ENCODE measurements at regions not wholly inside any gene's neighbourhood (a gene's known extent, or its start where the extent isn't known, plus 50 kb on each side); places are given as distances from the start of the nearest gene placed in this dataset.

DNA sequence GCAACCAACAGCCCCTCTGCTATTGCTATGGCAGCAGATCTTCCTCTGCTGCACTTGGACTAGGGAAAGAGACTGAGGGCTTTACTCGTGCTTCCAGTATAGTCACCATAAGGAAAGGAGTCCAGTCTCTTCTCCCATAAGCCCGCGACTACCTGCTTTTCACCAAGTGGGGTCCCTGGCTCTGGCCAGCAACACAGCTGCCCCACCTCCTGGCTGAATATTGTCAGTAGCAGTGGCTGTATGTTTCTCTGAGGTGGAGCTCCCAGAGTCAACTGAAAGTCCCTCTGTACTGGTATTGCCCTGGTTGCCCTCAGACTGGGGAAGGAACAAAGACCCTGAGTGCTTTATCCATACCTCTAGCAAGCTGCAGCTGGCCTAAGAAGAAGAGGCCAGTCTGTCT is 719.6 kb downstream of the SQOR start:
- no peak overlapping the region for H2AFZ ChIP-seq (ENCODE audit: low read depth, low read length)
- H3K14ac ChIP-seq (ENCODE audit: low read length in 2 of 2) = no peak overlapping the region
- H4K8ac ChIP-seq (ENCODE audit: low read length) = no peak overlapping the region
- H3K4ac ChIP-seq (ENCODE audit: low read depth in 1 of 2, low read length in 2 of 2) = no peak overlapping the region
- no peak overlapping the region for H3K23ac ChIP-seq (ENCODE audit: low read length in 2 of 2)
- no peak overlapping the region for H2BK12ac ChIP-seq (ENCODE audit: low read length in 2 of 2)
- peaks cover 18% of the 10 kb centered on the region for H3K9me3 ChIP-seq (ENCODE audit: control insufficient read depth, low read length)
- H2AK5ac ChIP-seq (ENCODE audit: low read length, severe bottlenecking) = no peak overlapping the region
- 95% methylated on average over 3 of the region's 3 CpGs for WGBS
- H3K18ac ChIP-seq (ENCODE audit: low read depth in 1 of 2, low read length in 2 of 2) = no peak overlapping the region
- no peak overlapping the region for H2BK15ac ChIP-seq (ENCODE audit: low read depth, poor library complexity, severe bottlenecking)
- H3K27ac ChIP-seq (ENCODE audit: low read length, poor library complexity, severe bottlenecking) = no peak overlapping the region
- DNase-seq = no peak
- no peak overlapping the region for H2BK120ac ChIP-seq (ENCODE audit: low read depth, low read length)
- no peaks in the 10 kb centered on the region for H3K4me1 ChIP-seq (ENCODE audit: control insufficient read depth, insufficient read depth, low read depth, low read length)
- no peak overlapping the region for H3K4me3 ChIP-seq (ENCODE audit: insufficient read depth in 1 of 2, low read depth in 1 of 2, low read length in 2 of 2)
- H3K4me2 ChIP-seq (ENCODE audit: low read length, poor library complexity, severe bottlenecking) = no peak overlapping the region
- H3K36me3 ChIP-seq (ENCODE audit: control insufficient read depth in 1 of 2, insufficient read depth in 2 of 2, low read depth in 1 of 2, low read length in 2 of 2) = no peaks in the 10 kb centered on the region
- no peak overlapping the region for H2BK5ac ChIP-seq (ENCODE audit: low read depth, low read length, poor library complexity, severe bottlenecking)
- H3K9ac ChIP-seq (ENCODE audit: low read length) = no peak overlapping the region
- no peaks in the 10 kb centered on the region for H3K27me3 ChIP-seq (ENCODE audit: control insufficient read depth in 1 of 2, insufficient read depth in 1 of 2, low read length in 2 of 2)
- no peaks in the 10 kb centered on the region for H3K79me1 ChIP-seq (replicated peaks; ENCODE audit: low read length, poor library complexity, severe bottlenecking)
- H4K91ac ChIP-seq (ENCODE audit: low read length) = no peak overlapping the region

- H3K9ac ChIP-seq (ENCODE audit: low read length) = no peak overlapping the region
Observed at GRCh38 chr15:46365572-46365971, 730.7 kb downstream of the SQOR start.

DNA sequence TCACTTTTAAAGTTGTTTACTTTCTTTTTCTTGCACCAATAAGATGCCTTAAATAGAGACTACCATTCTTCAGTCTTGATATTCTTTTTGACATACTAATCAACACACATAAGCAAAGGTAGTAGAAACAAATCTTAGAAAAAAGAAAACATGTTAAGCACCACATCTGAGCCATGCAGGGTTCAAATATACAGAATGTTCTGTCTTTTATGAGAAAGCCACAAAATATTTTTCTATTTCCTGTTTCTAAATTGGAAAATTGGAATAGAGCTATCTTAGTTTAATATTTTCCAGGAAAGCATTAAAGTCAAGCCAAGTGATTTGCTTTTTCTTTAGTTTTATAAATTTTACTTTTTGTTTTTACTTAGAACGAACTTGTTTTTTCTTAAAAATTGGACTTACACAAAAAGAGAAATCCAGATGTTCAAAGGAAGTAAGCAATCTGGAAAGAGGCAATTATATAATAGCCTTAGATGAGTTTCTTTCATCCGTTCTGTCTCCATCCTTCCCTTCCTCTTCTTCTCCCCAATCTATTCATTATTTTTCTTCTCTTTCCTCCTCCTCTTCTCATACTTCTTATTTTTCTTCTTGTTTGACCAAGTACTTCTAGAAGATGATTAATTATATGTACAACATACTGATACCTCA is 731.7 kb downstream of the SQOR start:
- H3K4me2 ChIP-seq (ENCODE audit: low read length, poor library complexity, severe bottlenecking) = no peak overlapping the region
- H2AK5ac ChIP-seq (ENCODE audit: low read length, severe bottlenecking) = no peak overlapping the region
- no peak overlapping the region for H2BK5ac ChIP-seq (ENCODE audit: low read depth, low read length, poor library complexity, severe bottlenecking)
- no peaks in the 10 kb centered on the region for H3K79me1 ChIP-seq (replicated peaks; ENCODE audit: low read length, poor library complexity, severe bottlenecking)
- H4K8ac ChIP-seq (ENCODE audit: low read length) = no peak overlapping the region
- WGBS = 100% methylated on average over 1 of the region's 2 CpGs
- no peak overlapping the region for H3K4ac ChIP-seq (ENCODE audit: low read depth in 1 of 2, low read length in 2 of 2)
- H3K23ac ChIP-seq (ENCODE audit: low read length in 2 of 2) = no peak overlapping the region
- H3K9ac ChIP-seq (ENCODE audit: low read length) = no peak overlapping the region
- no peak overlapping the region for H3K14ac ChIP-seq (ENCODE audit: low read length in 2 of 2)
- H3K18ac ChIP-seq (ENCODE audit: low read depth in 1 of 2, low read length in 2 of 2) = no peak overlapping the region
- no peak overlapping the region for H2BK15ac ChIP-seq (ENCODE audit: low read depth, poor library complexity, severe bottlenecking)
- H3K4me3 ChIP-seq (ENCODE audit: insufficient read depth in 1 of 2, low read depth in 1 of 2, low read length in 2 of 2) = no peak overlapping the region
- H2AFZ ChIP-seq (ENCODE audit: low read depth, low read length) = no peak overlapping the region
- DNase-seq = no peak
- H3K27ac ChIP-seq (ENCODE audit: low read length, poor library complexity, severe bottlenecking) = no peak overlapping the region
- H3K9me3 ChIP-seq (ENCODE audit: control insufficient read depth, low read length) = peaks cover 11% of the 10 kb centered on the region
- H3K4me1 ChIP-seq (ENCODE audit: control insufficient read depth, insufficient read depth, low read depth, low read length) = no peaks in the 10 kb centered on the region
- H2BK12ac ChIP-seq (ENCODE audit: low read length in 2 of 2) = no peak overlapping the region
- H3K36me3 ChIP-seq (ENCODE audit: control insufficient read depth in 1 of 2, insufficient read depth in 2 of 2, low read depth in 1 of 2, low read length in 2 of 2) = no peaks in the 10 kb centered on the region
- H3K27me3 ChIP-seq (ENCODE audit: control insufficient read depth in 1 of 2, insufficient read depth in 1 of 2, low read length in 2 of 2) = no peaks in the 10 kb centered on the region
- no peak overlapping the region for H4K91ac ChIP-seq (ENCODE audit: low read length)
- H2BK120ac ChIP-seq (ENCODE audit: low read depth, low read length) = no peak overlapping the region

More at GRCh38 chr15:46365572-46365971, 730.7 kb downstream of the SQOR start:
- H4K8ac ChIP-seq (ENCODE audit: low read length) = no peak overlapping the region
- H2AK5ac ChIP-seq (ENCODE audit: low read length, severe bottlenecking) = no peak overlapping the region
- no peak overlapping the region for H2BK5ac ChIP-seq (ENCODE audit: low read depth, low read length, poor library complexity, severe bottlenecking)
- peaks cover 5% of the 10 kb centered on the region for H3K9me3 ChIP-seq (ENCODE audit: control insufficient read depth, low read length)
- H3K23ac ChIP-seq (ENCODE audit: low read length in 2 of 2) = no peak overlapping the region
- H3K4me3 ChIP-seq (ENCODE audit: insufficient read depth in 1 of 2, low read depth in 1 of 2, low read length in 2 of 2) = peak overlapping the region in 1 of 2 experiments; percentile 18
- H3K14ac ChIP-seq (ENCODE audit: low read length in 2 of 2) = no peak overlapping the region
- no peaks in the 10 kb centered on the region for H3K79me1 ChIP-seq (replicated peaks; ENCODE audit: low read length, poor library complexity, severe bottlenecking)
- H2BK120ac ChIP-seq (ENCODE audit: low read depth, low read length) = no peak overlapping the region
- peak; percentile 53 for DNase-seq
- H3K27me3 ChIP-seq (ENCODE audit: control insufficient read depth in 1 of 2, insufficient read depth in 1 of 2, low read length in 2 of 2) = no peaks in the 10 kb centered on the region
- 62% methylated on average over 6 of the region's 6 CpGs for WGBS
- no peak overlapping the region for H3K27ac ChIP-seq (ENCODE audit: low read length, poor library complexity, severe bottlenecking)
- H2BK12ac ChIP-seq (ENCODE audit: low read length in 2 of 2) = no peak overlapping the region
- no peak overlapping the region for H2BK15ac ChIP-seq (ENCODE audit: low read depth, poor library complexity, severe bottlenecking)
- no peak overlapping the region for H3K4me2 ChIP-seq (ENCODE audit: low read length, poor library complexity, severe bottlenecking)
- H3K4me1 ChIP-seq (ENCODE audit: control insufficient read depth, insufficient read depth, low read depth, low read length) = no peaks in the 10 kb centered on the region
- no peak overlapping the region for H4K91ac ChIP-seq (ENCODE audit: low read length)
- no peak overlapping the region for H3K4ac ChIP-seq (ENCODE audit: low read depth in 1 of 2, low read length in 2 of 2)
- H2AFZ ChIP-seq (ENCODE audit: low read depth, low read length) = no peak overlapping the region
- no peaks in the 10 kb centered on the region for H3K36me3 ChIP-seq (ENCODE audit: control insufficient read depth in 1 of 2, insufficient read depth in 2 of 2, low read depth in 1 of 2, low read length in 2 of 2)
- H3K18ac ChIP-seq (ENCODE audit: low read depth in 1 of 2, low read length in 2 of 2) = no peak overlapping the region

DNA sequence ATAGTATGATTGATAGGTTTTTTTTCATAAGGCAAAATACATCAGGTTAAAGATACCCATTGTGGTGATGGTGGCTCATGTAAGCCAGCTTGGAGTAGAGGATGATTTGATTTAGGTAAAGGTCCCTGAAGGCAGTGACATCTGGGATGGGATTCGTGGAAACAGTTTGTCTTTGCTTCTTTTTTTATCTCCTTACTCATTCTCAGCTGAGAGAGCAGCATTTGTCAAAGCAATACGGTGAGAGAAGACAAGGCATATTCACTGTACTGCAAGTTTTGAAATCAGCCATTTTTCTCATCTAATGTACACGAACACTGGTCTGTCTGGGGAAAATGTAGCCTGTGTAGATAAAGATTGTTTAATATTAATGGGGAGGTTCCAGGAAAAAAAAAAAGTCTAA is 749.1 kb downstream of the SQOR start:
- Histone ChIP-seq H3K79me1 (replicated peaks; ENCODE audit: low read length, poor library complexity, severe bottlenecking) (no peaks in the 10 kb centered on the region), H3K18ac (ENCODE audit: low read depth in 1 of 2, low read length in 2 of 2) (no peak overlapping the region), H3K27me3 (ENCODE audit: control insufficient read depth in 1 of 2, insufficient read depth in 1 of 2, low read length in 2 of 2) (no peaks in the 10 kb centered on the region), H4K91ac (ENCODE audit: low read length) (no peak overlapping the region), H3K9me3 (ENCODE audit: control insufficient read depth, low read length) (no peaks in the 10 kb centered on the region), H2BK12ac (ENCODE audit: low read length in 2 of 2) (no peak overlapping the region), H3K36me3 (ENCODE audit: control insufficient read depth in 1 of 2, insufficient read depth in 2 of 2, low read depth in 1 of 2, low read length in 2 of 2) (no peaks in the 10 kb centered on the region), H3K4ac (ENCODE audit: low read depth in 1 of 2, low read length in 2 of 2) (no peak overlapping the region), H3K14ac (ENCODE audit: low read length in 2 of 2) (no peak overlapping the region), H3K4me2 (ENCODE audit: low read length, poor library complexity, severe bottlenecking) (no peak overlapping the region), H2AFZ (ENCODE audit: low read depth, low read length) (no peak overlapping the region), H2BK120ac (ENCODE audit: low read depth, low read length) (no peak overlapping the region), H3K23ac (ENCODE audit: low read length in 2 of 2) (no peak overlapping the region), H3K27ac (ENCODE audit: low read length, poor library complexity, severe bottlenecking) (no peak overlapping the region), H2BK15ac (ENCODE audit: low read depth, poor library complexity, severe bottlenecking) (no peak overlapping the region), H3K9ac (ENCODE audit: low read length) (no peak overlapping the region), H3K4me1 (ENCODE audit: control insufficient read depth, insufficient read depth, low read depth, low read length) (no peaks in the 10 kb centered on the region), H3K4me3 (ENCODE audit: insufficient read depth in 1 of 2, low read depth in 1 of 2, low read length in 2 of 2) (no peak overlapping the region), H2BK5ac (ENCODE audit: low read depth, low read length, poor library complexity, severe bottlenecking) (no peak overlapping the region), H4K8ac (ENCODE audit: low read length) (no peak overlapping the region), H2AK5ac (ENCODE audit: low read length, severe bottlenecking) (no peak overlapping the region)
- 86% methylated on average over 1 of the region's 3 CpGs for WGBS
- no peak for DNase-seq
